GM19468 (cell line): ENCODE measurements at regions not wholly inside any gene's neighbourhood (a gene's known extent, or its start where the extent isn't known, plus 50 kb on each side); places are given as distances from the start of the nearest gene placed in this dataset.
"Not testable (repeated sequence)": the region's sequence is repeated elsewhere in the genome, so short reads cannot be mapped to it uniquely, and the experiment has no call there.

Experiments used
- ATAC-seq: cut with Tn5 transposase; IDR thresholded peaks from one replicate; pipeline ENCODE4 v1.9.1; 2021; ENCODE audit warnings: mild to moderate bottlenecking, moderate library complexity, moderate number of reproducible peaks; ENCODE audit not compliant: unreplicated experiment; ENCODE audit errors: extremely low read depth

DNA sequence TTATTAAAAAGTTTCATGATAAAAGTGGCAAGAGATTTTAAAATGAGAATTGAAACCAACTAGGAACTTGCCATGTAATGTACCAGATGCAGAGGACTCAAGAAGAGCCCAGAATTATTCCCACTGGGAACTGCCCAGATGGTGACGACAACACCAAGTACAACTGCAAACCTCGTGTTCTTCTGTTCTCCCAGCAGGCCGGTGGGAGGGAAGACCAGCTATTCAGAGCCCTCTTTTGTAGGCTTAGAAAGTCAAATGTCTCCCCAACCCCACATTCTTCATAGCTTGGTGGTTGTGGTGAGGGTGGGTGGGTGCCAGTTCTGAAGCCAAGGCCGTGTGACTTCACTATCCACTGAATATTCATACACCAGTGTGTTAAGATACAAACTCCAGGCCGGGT is 54.3 kb upstream of the ITGB1 start:
- no peak for ATAC-seq

DNA sequence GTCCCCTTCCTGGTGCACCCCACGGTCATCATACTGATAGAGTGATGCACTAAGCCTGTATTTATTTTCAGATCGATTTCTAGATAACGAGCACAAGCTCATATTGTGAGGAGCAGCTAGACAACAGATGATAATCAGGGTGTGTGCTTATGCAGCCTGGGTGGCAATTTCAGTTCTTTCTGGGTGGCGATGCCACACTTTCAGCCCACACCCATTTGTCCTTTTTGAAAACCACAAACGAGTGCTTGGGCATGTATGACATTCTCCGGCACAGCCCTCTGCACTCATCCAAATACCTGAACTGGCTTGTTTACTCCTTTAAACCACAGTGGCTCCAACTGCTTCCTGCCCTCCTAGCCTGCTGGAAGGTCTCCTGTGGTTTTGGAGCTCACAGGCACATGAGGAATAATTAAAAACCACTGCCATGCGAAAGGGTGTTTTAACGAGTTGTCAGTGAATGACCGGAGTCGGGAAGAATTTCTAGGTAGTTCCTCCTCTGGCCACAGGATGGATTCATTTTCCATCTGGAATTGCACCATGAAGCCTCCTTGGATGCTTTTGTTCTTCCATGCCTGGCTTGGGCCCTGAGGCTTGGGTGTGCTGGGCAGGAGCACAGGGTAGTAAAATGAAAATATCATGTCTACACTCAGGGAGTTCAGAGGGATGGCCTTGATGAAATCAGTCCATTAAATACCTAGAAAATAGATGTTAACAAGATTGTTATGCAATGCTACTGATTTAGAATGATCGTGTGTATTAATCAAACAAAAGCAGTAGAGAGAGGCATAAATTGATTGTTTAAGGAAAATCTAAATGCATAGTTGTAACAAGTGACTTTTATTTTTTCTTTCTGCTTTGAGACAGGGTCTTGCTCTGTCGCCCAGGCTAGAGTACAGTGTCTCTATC is 52.4 kb upstream of the ITGB1 start:
- ATAC-seq = no peak

- no peak for ATAC-seq
These were observed 51.5 kb upstream of the ITGB1 start for GRCh38 chr10:33009244-33010131.

DNA sequence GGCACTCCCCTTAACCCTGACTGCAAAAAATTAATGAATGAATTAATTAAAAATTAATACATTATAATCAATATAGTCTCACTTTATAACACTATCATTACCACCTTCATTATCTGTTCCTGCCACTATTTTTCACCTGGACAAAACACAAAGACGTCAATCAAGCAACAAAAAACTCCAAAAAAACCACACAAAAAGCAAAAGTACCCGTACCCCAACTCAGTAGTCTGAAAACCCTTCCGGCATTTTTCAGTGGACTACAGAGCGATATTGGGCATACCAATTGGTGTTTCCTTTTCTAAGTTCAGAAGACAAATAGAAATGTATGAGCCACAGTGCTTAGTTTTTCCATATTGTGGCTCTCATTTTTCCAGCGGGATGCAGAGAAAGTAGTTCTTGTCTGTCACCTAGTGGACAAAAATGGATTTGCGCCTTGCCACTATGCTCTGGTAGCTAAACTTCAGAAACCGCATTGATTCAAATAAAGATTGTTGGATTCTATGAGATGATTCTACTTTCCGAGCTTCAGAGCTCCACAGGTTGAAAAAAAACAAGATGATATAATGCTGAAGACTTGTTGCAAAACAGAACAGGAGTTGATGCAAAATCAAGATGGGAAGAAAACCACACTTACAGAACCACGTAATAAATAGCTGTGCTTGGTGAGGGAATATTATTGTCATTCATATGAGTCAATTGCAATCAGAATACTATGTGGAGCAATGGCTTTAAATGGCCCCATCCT is 50.6 kb upstream of the ITGB1 start:
- ATAC-seq = no peak

DNA sequence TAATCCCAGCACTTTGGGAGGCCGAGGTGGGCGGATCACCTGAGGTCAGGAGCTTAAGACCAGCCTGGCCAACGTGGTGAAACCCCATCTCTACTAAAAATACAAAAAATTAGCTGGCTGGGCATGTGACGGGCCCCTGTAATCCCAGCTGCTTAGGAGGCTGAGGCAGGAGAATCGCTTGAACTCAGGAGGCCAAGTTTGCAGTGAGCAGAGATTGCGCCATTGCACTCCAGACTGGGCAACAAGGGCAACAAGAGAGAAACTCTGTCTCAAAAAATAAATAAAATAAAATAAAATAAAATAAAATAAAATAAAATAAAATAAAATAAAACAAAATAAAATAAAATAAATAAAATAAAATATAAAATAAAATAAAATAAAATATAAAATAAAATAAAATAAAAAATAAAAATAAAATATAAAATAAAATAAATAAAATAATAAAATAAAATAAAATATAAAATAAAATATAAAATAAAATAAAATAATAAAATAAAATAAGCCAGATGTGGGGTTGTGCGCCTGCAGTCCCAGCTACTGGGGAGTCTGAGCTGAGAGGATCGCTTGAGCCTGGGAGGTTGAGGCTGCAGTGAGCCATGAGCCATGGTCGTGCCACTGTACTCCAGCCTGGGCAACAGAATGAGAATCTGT is 49.8 kb upstream of the ITGB1 start:
- not testable (repeated sequence) for ATAC-seq
